H7 (cell line): ENCODE measurements at regions not wholly inside any gene's neighbourhood (a gene's known extent, or its start where the extent isn't known, plus 50 kb on each side); places are given as distances from the start of the nearest gene placed in this dataset.

ENCODE experiments used
- DNase-seq: peaks from one replicate; pipeline ENCODE4 v3.0.0; 2012
- H3K27me3 ChIP-seq: 2 replicates; pipeline ENCODE4 v1.6.0; 2011; ENCODE audit warnings: mild to moderate bottlenecking, low read length; ENCODE audit not compliant: control insufficient read depth, insufficient read depth
- H3K36me3 ChIP-seq: replicated peaks from 2 replicates; pipeline ENCODE4 v1.5.1; 2011; ENCODE audit warnings: low read length; ENCODE audit not compliant: control insufficient read depth, insufficient read depth
- H3K4me3 ChIP-seq: 2 replicates; pipeline ENCODE4 v1.5.1; 2011; ENCODE audit warnings: low read depth, mild to moderate bottlenecking, control low read depth, low read length, moderate library complexity; ENCODE audit not compliant: insufficient read depth

- DNase-seq = no peak
- no peaks in the 10 kb centered on the region for H3K27me3 ChIP-seq
- H3K4me3 ChIP-seq = no peak overlapping the region
- H3K36me3 ChIP-seq = no peaks in the 10 kb centered on the region
These were observed 417.4 kb downstream of the GABRG2 start for GRCh38 chr5:162484986-162485385.

- DNase-seq = no peak
- Histone ChIP-seq H3K27me3 (no peaks in the 10 kb centered on the region), H3K4me3 (no peak overlapping the region), H3K36me3 (no peaks in the 10 kb centered on the region)
These were observed 418.2 kb downstream of the GABRG2 start for GRCh38 chr5:162485666-162486292.

- DNase-seq = no peak
- Histone ChIP-seq H3K27me3 (no peaks in the 10 kb centered on the region), H3K4me3 (no peak overlapping the region), H3K36me3 (no peaks in the 10 kb centered on the region)
These were observed 420.3 kb downstream of the GABRG2 start for GRCh38 chr5:162487528-162488525.

- Histone ChIP-seq H3K4me3 (no peak overlapping the region), H3K27me3 (no peaks in the 10 kb centered on the region), H3K36me3 (no peaks in the 10 kb centered on the region)
- DNase-seq = no peak
These were observed 428.7 kb downstream of the GABRG2 start for GRCh38 chr5:162496100-162496808.

GRCh38 chr5:162497455-162497854 is 429.9 kb downstream of the GABRG2 start:
- H3K27me3 ChIP-seq = no peaks in the 10 kb centered on the region
- DNase-seq = no peak
- no peaks in the 10 kb centered on the region for H3K36me3 ChIP-seq
- no peak overlapping the region for H3K4me3 ChIP-seq

- DNase-seq = no peak
- Histone ChIP-seq H3K4me3 (no peak overlapping the region), H3K27me3 (no peaks in the 10 kb centered on the region), H3K36me3 (no peaks in the 10 kb centered on the region)
These were observed 435.2 kb downstream of the GABRG2 start for GRCh38 chr5:162502780-162503179.

- H3K36me3 ChIP-seq = no peaks in the 10 kb centered on the region
- H3K27me3 ChIP-seq = no peaks in the 10 kb centered on the region
- no peak overlapping the region for H3K4me3 ChIP-seq
- DNase-seq = no peak
These were observed 436.2 kb downstream of the GABRG2 start for GRCh38 chr5:162503796-162504195.

- no peaks in the 10 kb centered on the region for H3K27me3 ChIP-seq
- no peaks in the 10 kb centered on the region for H3K36me3 ChIP-seq
- H3K4me3 ChIP-seq = no peak overlapping the region
- DNase-seq = no peak
These were observed 445.5 kb downstream of the GABRG2 start for GRCh38 chr5:162512935-162513565.

- Histone ChIP-seq H3K36me3 (no peaks in the 10 kb centered on the region), H3K4me3 (no peak overlapping the region), H3K27me3 (no peaks in the 10 kb centered on the region)
- DNase-seq = no peak
These were observed 446.5 kb downstream of the GABRG2 start for GRCh38 chr5:162514116-162514515.

GRCh38 chr5:162520878-162521277 is 453.3 kb downstream of the GABRG2 start:
- Histone ChIP-seq H3K4me3 (no peak overlapping the region), H3K27me3 (no peaks in the 10 kb centered on the region), H3K36me3 (no peaks in the 10 kb centered on the region)
- DNase-seq = no peak

- no peak overlapping the region for H3K4me3 ChIP-seq
- no peaks in the 10 kb centered on the region for H3K36me3 ChIP-seq
- H3K27me3 ChIP-seq = no peaks in the 10 kb centered on the region
- DNase-seq = no peak
These were observed 461.6 kb downstream of the GABRG2 start for GRCh38 chr5:162529209-162529608.

- H3K36me3 ChIP-seq = no peaks in the 10 kb centered on the region
- no peak overlapping the region for H3K4me3 ChIP-seq
- no peaks in the 10 kb centered on the region for H3K27me3 ChIP-seq
- no peak for DNase-seq
These were observed 462.3 kb downstream of the GABRG2 start for GRCh38 chr5:162529886-162530285.

- no peaks in the 10 kb centered on the region for H3K36me3 ChIP-seq
- DNase-seq = no peak
These were observed 475.9 kb downstream of the GABRG2 start for GRCh38 chr5:162543437-162543836.

GRCh38 chr5:162544905-162545304 is 477.3 kb downstream of the GABRG2 start:
- Histone ChIP-seq H3K4me3 (no peak overlapping the region), H3K27me3 (no peaks in the 10 kb centered on the region), H3K36me3 (no peaks in the 10 kb centered on the region)
- DNase-seq = no peak

More at GRCh38 chr5:162543437-162543836, 475.9 kb downstream of the GABRG2 start:
- Histone ChIP-seq H3K27me3 (no peaks in the 10 kb centered on the region), H3K4me3 (no peak overlapping the region)
